ENCODE measurements at regions not wholly inside any gene's neighbourhood (a gene's known extent, or its start where the extent isn't known, plus 50 kb on each side); places are given as distances from the start of the nearest gene placed in this dataset.
"Not testable (repeated sequence)": the region's sequence is repeated elsewhere in the genome, so short reads cannot be mapped to it uniquely, and the experiment has no call there.

DNA sequence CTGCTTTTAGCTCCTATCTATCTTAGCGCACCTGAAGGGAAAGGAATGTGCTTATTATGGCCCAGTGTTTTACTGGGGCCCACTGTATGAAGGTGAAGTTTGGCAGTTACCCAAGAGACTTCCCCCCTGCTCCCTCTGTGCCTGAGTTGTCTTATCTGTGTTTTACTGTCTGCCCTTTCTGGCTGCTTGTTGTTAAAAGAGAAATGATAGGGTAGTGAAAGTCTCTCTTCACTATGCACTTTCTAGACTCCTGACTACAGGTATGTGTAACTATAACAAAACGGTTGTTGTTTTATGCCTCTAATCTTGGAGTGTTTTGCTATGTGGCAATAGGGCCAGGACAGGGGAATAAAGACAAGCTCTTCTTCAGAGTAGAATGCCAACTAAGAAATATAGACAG lies 326.9 kb downstream of the KIF20B start:
- no peak overlapping the region for H3K4me3 ChIP-seq (ENCODE audit: low read depth, low read length)
- TF ChIP-seq, protein P1, sequence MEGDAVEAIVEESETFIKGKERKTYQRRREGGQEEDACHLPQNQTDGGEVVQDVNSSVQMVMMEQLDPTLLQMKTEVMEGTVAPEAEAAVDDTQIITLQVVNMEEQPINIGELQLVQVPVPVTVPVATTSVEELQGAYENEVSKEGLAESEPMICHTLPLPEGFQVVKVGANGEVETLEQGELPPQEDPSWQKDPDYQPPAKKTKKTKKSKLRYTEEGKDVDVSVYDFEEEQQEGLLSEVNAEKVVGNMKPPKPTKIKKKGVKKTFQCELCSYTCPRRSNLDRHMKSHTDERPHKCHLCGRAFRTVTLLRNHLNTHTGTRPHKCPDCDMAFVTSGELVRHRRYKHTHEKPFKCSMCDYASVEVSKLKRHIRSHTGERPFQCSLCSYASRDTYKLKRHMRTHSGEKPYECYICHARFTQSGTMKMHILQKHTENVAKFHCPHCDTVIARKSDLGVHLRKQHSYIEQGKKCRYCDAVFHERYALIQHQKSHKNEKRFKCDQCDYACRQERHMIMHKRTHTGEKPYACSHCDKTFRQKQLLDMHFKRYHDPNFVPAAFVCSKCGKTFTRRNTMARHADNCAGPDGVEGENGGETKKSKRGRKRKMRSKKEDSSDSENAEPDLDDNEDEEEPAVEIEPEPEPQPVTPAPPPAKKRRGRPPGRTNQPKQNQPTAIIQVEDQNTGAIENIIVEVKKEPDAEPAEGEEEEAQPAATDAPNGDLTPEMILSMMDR (IDR thresholded peaks at IDR 0.05; ENCODE audit: insufficient read depth, low read length, severe bottlenecking) = no peak
- no peaks in the 10 kb centered on the region for H3K36me3 ChIP-seq (ENCODE audit: control insufficient read depth, insufficient read depth, low read length)
- DNase-seq (ENCODE audit: low read depth) (no peak), FAIRE-seq (no peak)
- H3K27me3 ChIP-seq (ENCODE audit: control insufficient read depth, insufficient read depth, low read length) = no peaks in the 10 kb centered on the region

GRCh38 chr10:90031776-90032175 lies 330.4 kb downstream of the KIF20B start:
- H3K36me3 ChIP-seq (ENCODE audit: control insufficient read depth, insufficient read depth, low read length) = no peaks in the 10 kb centered on the region
- FAIRE-seq (no peak), DNase-seq (ENCODE audit: low read depth) (no peak)
- no peak overlapping the region for H3K4me3 ChIP-seq (ENCODE audit: low read depth, low read length)
- TF ChIP-seq, protein P1 (IDR thresholded peaks at IDR 0.05; ENCODE audit: insufficient read depth, low read length, severe bottlenecking) = no peak
- H3K27me3 ChIP-seq (ENCODE audit: control insufficient read depth, insufficient read depth, low read length) = no peaks in the 10 kb centered on the region

GRCh38 chr10:90032519-90032918 lies 331.1 kb downstream of the KIF20B start:
- no peaks in the 10 kb centered on the region for H3K27me3 ChIP-seq (ENCODE audit: control insufficient read depth, insufficient read depth, low read length)
- H3K4me3 ChIP-seq (ENCODE audit: low read depth, low read length) = no peak overlapping the region
- DNase-seq (ENCODE audit: low read depth) (no peak), FAIRE-seq (no peak)
- TF ChIP-seq, protein P1 (IDR thresholded peaks at IDR 0.05; ENCODE audit: insufficient read depth, low read length, severe bottlenecking) = no peak
- no peaks in the 10 kb centered on the region for H3K36me3 ChIP-seq (ENCODE audit: control insufficient read depth, insufficient read depth, low read length)

DNA sequence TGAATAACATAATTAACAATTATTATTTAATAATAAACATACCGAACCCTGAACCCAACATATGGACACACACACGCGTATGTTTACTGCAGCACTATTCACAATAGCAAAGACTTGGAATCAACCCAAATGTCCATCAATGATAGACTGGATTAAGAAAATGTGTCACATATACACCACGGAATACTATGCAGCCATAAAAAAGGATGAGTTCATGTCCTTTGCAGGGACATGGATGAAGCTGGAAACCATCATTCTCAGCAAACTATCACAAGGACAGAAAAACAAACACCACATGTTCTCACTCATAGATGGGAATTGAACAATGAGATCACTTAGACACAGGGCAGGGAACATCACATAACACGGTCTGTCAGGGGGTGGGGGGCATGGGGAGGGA lies 333.5 kb downstream of the KIF20B start:
- not testable (repeated sequence) for FAIRE-seq; H3K27me3 ChIP-seq (ENCODE audit: control insufficient read depth, insufficient read depth, low read length); H3K4me3 ChIP-seq (ENCODE audit: low read depth, low read length); DNase-seq (ENCODE audit: low read depth); H3K36me3 ChIP-seq (ENCODE audit: control insufficient read depth, insufficient read depth, low read length)

DNA sequence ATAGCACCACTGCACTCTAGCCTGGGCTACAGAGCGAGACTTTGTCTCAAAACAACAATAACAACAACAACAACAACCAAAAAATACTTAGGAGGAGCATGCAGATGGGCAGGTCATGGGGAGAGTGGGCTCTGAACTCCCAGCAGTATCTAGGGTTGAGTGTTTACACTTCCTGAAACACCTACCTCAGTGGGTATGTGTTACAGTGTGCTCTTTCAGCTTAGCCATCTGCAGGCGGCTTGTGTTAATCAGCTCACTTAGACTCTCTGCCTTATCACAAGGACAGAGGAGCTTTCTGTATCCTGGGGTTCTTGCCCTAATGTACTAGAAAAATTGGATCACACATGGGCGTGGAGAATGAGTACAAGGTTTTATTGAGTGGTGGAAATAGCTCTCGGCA lies 340.2 kb downstream of the KIF20B start:
- Histone ChIP-seq H3K4me3 (ENCODE audit: low read depth, low read length) (no peak overlapping the region), H3K36me3 (ENCODE audit: control insufficient read depth, insufficient read depth, low read length) (no peaks in the 10 kb centered on the region), H3K27me3 (ENCODE audit: control insufficient read depth, insufficient read depth, low read length) (no peaks in the 10 kb centered on the region)
- FAIRE-seq (peak; percentile 77), DNase-seq (ENCODE audit: low read depth) (no peak)
- TF ChIP-seq, protein P1 (IDR thresholded peaks at IDR 0.05; ENCODE audit: insufficient read depth, low read length, severe bottlenecking) = no peak

DNA sequence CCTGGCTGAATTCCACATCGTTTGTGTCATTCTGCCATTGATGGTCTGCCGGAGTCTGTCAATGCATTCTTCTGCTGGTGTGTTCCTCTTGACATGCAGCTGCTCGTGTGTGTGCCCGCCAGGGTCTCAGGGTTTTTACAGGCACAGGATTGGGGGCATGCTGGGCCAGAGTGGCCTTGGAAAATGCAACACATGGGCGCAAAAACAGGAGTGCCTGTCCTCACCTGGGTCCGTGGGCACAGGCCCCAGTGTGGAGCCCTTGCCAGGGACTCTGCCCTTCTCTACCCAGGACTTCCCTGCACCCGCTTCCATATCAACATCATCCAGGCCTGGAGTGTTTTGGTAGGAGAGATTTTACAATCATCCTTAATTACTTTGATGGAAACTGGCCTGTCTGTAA lies 340.7 kb downstream of the KIF20B start:
- H3K4me3 ChIP-seq (ENCODE audit: low read depth, low read length) = no peak overlapping the region
- no peaks in the 10 kb centered on the region for H3K27me3 ChIP-seq (ENCODE audit: control insufficient read depth, insufficient read depth, low read length)
- DNase-seq (ENCODE audit: low read depth) (no peak), FAIRE-seq (no peak)
- no peaks in the 10 kb centered on the region for H3K36me3 ChIP-seq (ENCODE audit: control insufficient read depth, insufficient read depth, low read length)
- TF ChIP-seq, protein P1 (IDR thresholded peaks at IDR 0.05; ENCODE audit: insufficient read depth, low read length, severe bottlenecking) = no peak
